Prostate gland (tissue), 2 donors: ENCODE measurements at regions not wholly inside any gene's neighbourhood (a gene's known extent, or its start where the extent isn't known, plus 50 kb on each side); places are given as distances from the start of the nearest gene placed in this dataset.

Experiments
- POLR2A ChIP-seq: fragments of 450-650 bp; IDR thresholded peaks from one replicate; pipeline ENCODE4 v1.6.1; 2016; ENCODE audit warnings: antibody characterized with exemption, mild to moderate bottlenecking
- TF ChIP-seq, protein P1 (sequence below), 4 experiments: fragments of 200-600 bp in 2 of 4; fragments of 450-650 bp in 2 of 4; sonication (generic) in 2 of 4; IDR thresholded peaks; 1 replicate in 3 of 4; 2 replicates in 1 of 4; pipeline ENCODE4 v1.5.1; 2016 to 2019; ENCODE audit warnings: antibody characterized with exemption in 4 of 4, mild to moderate bottlenecking in 2 of 4, moderate library complexity in 2 of 4

DNA sequence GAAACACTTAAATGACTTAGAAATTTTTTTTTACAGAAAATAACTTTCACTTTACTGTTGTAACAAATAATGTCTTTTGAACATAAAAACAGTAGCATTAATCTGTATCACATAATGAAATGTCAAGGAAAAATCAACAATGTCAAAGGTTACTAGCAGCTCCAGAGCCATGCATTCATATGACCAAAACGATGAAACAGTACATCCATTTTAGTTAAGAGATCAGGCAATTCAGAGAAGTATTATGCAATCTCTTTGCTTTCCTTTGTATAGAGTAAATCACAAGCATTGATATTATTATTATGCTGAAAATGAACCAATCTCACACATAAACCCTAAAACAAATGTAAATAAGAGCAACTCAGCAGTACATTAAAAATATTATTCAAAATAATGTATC is 748.9 kb downstream of the PLA2G4A start:
- TF ChIP-seq, protein P1, sequence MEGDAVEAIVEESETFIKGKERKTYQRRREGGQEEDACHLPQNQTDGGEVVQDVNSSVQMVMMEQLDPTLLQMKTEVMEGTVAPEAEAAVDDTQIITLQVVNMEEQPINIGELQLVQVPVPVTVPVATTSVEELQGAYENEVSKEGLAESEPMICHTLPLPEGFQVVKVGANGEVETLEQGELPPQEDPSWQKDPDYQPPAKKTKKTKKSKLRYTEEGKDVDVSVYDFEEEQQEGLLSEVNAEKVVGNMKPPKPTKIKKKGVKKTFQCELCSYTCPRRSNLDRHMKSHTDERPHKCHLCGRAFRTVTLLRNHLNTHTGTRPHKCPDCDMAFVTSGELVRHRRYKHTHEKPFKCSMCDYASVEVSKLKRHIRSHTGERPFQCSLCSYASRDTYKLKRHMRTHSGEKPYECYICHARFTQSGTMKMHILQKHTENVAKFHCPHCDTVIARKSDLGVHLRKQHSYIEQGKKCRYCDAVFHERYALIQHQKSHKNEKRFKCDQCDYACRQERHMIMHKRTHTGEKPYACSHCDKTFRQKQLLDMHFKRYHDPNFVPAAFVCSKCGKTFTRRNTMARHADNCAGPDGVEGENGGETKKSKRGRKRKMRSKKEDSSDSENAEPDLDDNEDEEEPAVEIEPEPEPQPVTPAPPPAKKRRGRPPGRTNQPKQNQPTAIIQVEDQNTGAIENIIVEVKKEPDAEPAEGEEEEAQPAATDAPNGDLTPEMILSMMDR (IDR thresholded peaks at IDR 0.05): no peak
- no peak for TF ChIP-seq POLR2A
